ENCODE measurements at regions not wholly inside any gene's neighbourhood (a gene's known extent, or its start where the extent isn't known, plus 50 kb on each side); places are given as distances from the start of the nearest gene placed in this dataset.
"Not testable (repeated sequence)": the region's sequence is repeated elsewhere in the genome, so short reads cannot be mapped to it uniquely, and the experiment has no call there.

DNA sequence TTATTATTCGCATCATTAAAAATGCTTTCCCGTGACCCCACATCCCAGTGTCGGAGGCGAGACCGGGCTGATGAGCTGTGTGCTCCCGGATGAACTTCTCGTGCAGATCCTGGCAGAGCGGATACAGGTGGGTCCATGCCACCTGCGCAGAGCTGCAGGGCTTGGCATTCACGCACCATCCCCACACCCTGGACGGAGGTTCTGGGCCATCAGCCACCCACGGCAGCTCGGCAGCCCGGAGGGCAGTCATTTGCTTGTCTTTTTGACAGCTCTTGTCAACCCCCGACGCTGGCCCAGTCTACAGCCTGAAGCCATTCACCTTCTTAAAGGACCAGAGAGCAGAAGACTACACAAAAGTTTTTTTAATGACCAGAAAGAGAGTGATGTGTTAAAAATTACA, 166.7 kb upstream of the NBPF12 start:
- H3K27ac ChIP-seq; intact Hi-C loops (cut with DNase I; ENCODE audit: low total_unique reads); H3K27me3 ChIP-seq; H3K36me3 ChIP-seq; H3K4me1 ChIP-seq; H3K4me3 ChIP-seq; DNase-seq; H3K9me3 ChIP-seq: not testable (repeated sequence)

DNA sequence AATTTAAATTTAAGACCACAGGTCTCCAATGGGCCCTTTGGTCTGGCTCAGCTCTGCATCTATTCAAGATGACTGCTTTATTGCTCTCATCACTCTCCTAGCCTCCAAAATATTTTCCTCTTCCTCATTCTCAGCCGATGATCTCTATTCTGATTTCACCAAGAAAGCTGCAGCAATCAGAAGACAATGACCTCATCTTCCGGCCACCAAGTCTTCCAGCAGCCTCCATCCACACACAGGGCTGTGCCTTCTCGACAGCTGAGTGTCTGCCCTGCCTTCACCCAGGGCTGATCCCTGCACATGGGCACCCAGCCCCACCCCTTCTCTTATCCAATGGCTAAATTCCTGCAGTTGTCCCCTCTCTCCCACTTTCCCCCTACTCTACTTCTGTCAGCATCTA, 167.1 kb upstream of the NBPF12 start:
- H3K4me3 ChIP-seq; H3K27ac ChIP-seq; H3K4me1 ChIP-seq; H3K27me3 ChIP-seq; H3K36me3 ChIP-seq; H3K9me3 ChIP-seq; DNase-seq; intact Hi-C loops (cut with DNase I; ENCODE audit: low total_unique reads): not testable (repeated sequence)

DNA sequence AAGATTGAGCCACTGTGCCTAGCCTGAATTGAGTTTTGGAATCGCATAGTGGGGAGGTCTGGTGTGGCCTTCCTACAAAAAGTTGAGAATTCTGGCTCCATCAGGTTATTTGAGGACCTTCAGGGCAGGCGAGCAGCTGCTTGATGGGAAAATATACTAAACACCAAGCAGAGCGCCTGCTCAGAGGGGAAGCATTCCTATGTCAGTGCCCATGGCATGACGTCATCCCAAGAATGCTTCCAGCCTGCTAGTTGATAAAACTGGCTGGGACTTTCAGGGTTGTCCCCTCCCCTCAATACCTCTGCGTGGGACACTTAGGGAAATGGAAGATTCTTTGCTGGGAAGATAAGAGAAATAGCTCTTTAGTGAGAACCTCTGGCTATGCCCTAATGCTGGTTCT, 174.9 kb upstream of the NBPF12 start:
- H3K27me3 ChIP-seq; intact Hi-C loops (cut with DNase I; ENCODE audit: low total_unique reads); H3K9me3 ChIP-seq; H3K4me3 ChIP-seq; H3K27ac ChIP-seq; H3K36me3 ChIP-seq; DNase-seq; H3K4me1 ChIP-seq: not testable (repeated sequence)

DNA sequence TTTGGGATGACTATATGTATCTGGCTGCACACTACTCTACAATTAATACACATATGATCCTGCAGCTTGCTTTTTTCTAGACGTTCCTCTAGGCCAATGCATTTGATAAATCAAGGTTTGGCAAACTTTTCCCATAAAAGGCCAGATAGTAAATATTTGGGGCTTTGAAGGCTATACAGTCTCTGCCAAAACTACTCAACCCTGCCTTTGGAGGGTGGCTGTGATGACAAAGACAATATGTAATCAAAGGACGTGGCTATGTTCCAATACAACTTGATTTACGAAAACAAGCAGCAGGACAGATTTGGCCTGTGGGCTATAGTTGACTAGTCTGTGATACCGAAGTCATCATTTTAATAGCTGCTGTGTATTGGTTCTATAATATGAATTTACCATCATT, 181.3 kb upstream of the NBPF12 start:
- H3K27ac ChIP-seq; H3K9me3 ChIP-seq; H3K4me1 ChIP-seq; H3K4me3 ChIP-seq; H3K27me3 ChIP-seq; DNase-seq; H3K36me3 ChIP-seq; intact Hi-C loops (cut with DNase I; ENCODE audit: low total_unique reads): not testable (repeated sequence)

DNA sequence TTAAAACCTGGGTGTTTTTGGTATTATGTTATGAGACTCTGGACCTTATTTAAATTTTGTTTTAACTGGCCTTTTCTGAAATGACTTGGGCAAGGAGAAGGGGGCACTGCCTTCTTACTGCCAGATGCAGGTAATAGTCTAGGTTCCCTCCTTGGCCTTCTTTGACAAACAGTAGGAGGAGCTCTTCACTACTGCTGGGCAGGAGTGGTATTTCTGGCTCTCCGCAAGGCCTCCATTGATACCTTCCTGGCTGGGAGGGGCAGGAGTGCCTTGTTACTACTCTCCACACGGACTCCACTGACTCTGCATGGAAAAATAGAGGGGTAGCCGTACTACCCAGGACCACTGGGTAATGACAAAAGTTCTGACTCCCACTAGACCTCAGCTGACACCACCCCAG, 189.4 kb upstream of the NBPF12 start:
- H3K27me3 ChIP-seq; H3K36me3 ChIP-seq; H3K9me3 ChIP-seq; intact Hi-C loops (cut with DNase I; ENCODE audit: low total_unique reads); H3K4me3 ChIP-seq; H3K4me1 ChIP-seq; H3K27ac ChIP-seq; DNase-seq: not testable (repeated sequence)

DNA sequence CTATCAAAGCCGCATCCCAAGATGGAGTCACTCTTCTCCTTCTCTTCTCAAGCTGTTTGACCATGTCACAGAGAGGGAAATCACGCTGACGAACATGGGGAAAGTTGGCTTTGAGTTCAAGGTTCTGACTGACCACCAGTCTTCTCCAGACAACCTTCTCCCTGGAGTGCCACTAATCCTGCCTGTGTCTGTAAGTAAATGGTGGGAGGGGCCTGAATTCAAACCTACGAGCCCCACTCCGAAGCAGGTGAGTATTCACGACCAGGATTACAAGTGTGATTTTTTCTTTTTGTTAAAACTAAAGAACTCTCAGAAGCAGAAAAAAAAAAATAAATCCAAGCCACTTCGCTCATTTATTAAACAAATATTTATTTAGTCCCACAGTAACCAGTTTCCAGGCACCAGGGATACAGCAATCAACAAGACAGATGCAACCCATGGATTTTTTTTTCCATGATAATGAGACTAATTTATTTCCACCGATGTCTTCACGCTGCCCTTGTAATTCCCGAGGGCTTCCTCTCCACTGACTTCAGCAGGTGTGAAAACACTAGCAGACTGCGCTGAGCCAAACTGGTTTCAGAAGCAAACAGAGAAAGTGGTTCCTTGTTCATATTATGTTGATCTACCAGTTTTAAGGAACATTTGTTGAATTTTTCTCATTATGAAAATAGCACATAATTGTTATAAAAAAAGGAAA, 206.0 kb upstream of the NBPF12 start:
- DNase-seq; H3K9me3 ChIP-seq; intact Hi-C loops (cut with DNase I; ENCODE audit: low total_unique reads); H3K27ac ChIP-seq; H3K27me3 ChIP-seq; H3K4me1 ChIP-seq; H3K4me3 ChIP-seq; H3K36me3 ChIP-seq: not testable (repeated sequence)

DNA sequence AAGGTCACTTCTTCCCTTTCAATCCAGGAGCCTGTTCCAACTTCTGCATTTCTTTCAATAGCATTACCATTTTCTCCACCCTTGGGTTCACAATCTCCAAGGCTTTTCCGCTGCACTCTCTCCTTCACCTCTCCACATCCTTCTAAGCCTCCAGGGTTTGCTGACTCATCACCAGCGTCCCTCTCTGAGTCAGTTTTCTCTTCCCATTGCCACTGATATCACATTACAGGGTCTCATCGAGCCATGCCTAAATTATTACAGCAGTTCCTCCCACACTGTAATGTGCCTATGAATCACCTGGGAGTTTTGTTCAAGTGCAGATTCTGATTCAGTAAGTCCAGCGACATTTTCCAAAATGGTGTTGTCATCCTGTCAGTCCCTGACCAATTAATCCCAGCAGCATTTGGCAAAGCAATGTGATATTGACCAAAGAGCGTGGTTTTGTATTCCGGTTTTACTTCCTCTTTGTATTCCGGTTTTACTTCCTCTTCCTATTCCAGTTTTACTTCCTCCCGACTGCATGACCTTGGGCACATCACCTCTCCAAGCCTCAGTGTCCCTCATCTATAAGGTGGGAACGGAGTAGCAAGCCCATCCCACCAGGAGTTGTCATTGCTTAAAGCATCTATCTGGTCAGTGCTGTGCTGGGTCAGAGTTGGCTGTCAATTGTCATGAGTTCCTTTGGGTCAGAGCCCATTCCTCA, 208.3 kb upstream of the NBPF12 start:
- intact Hi-C loops (cut with DNase I; ENCODE audit: low total_unique reads); H3K27me3 ChIP-seq; H3K4me1 ChIP-seq; H3K27ac ChIP-seq; H3K4me3 ChIP-seq; H3K9me3 ChIP-seq; DNase-seq; H3K36me3 ChIP-seq: not testable (repeated sequence)

DNA sequence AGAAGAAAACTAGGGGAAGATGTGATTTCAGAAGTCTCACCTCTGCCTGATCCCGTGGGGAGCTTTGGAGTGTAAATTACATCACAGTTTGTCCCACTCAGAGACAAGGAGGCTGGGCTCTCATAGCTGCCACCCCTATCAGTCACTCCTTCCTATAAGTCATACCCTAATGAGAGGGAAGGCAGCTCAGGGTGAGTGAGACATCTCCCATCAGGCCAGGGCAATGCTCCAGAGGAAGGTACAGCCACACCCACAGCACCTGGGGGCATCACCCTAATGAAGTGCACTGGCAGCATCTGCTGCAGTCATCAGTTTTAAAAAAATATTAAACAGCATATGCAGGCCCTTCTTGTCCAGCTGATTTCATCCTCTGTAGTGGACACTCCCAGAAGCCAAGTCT, 223.1 kb upstream of the NBPF12 start:
- H3K9me3 ChIP-seq; H3K4me3 ChIP-seq; H3K27ac ChIP-seq; H3K27me3 ChIP-seq; H3K36me3 ChIP-seq; DNase-seq; intact Hi-C loops (cut with DNase I; ENCODE audit: low total_unique reads); H3K4me1 ChIP-seq: not testable (repeated sequence)

DNA sequence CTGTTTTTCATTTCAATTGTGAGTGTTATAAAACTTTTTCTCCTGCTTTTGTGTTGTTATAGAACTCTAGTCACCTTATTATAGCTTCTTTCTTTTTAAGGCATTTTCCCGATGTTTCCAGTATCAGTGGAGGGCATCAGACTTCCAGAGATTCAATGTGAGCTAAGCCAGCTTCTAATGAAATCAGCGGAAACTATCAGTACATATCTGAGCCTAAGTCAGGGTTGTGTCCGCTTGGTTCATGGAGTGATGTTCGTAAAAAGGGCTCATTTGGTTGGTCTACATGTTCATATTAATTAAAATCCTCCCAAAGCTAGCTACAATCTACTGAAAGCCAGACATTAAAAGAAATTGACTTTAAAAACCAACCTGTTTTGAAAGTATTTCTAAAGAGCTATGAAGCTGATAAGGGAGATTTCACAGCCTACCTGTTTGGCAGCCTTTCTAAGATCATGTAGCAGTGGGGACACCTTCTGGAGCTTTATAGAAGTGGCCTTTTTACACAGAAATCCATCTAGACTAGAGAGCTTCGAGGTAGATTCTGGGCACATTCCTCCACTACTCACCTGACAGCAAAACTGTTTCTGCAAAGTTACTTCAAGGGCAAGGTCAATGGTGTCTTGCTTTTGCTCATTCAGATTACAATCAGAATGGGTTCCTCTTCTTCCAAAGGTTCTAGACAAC, 227.1 kb upstream of the NBPF12 start:
- H3K4me1 ChIP-seq; DNase-seq; H3K9me3 ChIP-seq; intact Hi-C loops (cut with DNase I; ENCODE audit: low total_unique reads); H3K4me3 ChIP-seq; H3K27me3 ChIP-seq; H3K27ac ChIP-seq; H3K36me3 ChIP-seq: not testable (repeated sequence)

DNA sequence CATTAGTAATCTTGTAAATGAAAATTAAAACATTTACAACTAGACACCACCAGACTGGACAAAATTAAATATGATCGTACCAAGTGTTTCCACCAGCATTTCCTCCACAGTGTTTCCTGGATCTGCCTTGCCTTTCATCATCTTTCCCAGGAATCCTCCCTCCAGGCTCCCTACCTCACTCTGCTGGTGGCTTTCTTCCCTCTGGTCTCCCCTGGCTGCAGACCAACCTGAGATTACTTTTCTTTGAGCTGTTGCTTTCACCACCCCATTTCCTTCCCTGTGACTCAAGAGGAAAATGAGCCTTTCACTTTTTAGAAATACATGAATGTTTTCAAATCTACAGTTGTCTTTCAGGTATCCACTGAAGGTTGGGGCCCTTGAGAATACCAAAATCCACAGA, 228.8 kb upstream of the NBPF12 start:
- intact Hi-C loops (cut with DNase I; ENCODE audit: low total_unique reads); H3K27me3 ChIP-seq; H3K4me3 ChIP-seq; DNase-seq; H3K27ac ChIP-seq; H3K9me3 ChIP-seq; H3K36me3 ChIP-seq; H3K4me1 ChIP-seq: not testable (repeated sequence)

DNA sequence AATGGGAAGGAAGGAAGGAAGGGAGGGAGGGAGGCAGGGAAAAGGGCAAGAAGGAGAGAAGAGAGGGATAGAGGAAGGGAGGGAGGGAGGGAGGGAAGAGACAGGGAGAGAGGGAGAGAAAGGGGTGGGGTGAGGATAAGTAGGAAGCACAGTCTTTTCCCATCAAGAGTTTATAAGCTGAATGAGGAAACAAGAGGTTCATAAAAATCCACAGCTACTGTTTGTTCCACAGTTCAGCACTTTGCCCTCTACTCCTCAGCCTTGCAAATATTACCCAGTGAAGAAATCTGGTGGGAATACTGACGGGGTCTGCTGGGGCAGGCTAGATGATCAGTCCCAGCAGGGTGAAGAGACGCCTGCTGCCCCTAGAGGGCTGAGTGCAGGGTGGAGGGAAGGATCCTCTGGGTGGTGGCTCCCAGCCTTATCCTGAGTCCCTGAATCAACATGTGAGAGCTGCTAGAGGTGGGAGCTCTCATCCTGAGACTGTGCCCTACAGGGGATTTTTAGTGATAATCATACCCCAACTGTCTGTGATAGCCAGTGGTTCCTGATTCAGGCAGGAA, 233.9 kb upstream of the NBPF12 start:
- H3K4me1 ChIP-seq; intact Hi-C loops (cut with DNase I; ENCODE audit: low total_unique reads); H3K9me3 ChIP-seq; H3K27me3 ChIP-seq; H3K4me3 ChIP-seq; DNase-seq; H3K27ac ChIP-seq; H3K36me3 ChIP-seq: not testable (repeated sequence)

DNA sequence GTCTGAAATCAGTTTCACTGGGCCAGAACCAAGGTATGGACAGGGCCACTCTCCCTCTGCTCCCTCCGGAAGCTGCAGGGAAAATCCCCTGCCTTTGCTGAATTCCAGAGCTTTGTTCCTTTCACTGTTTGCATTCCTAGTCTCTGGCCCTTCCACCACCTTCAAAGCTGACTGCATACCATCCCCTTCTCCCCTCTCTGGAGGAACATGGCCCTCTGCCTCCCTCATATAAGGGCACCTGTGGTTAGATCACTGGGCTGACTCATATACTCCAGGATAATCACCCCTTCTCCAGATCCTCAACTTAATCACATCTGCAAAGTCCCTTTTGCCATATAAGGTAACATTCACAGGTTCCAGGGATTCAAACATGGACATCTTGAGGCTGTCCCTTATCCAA, 236.8 kb upstream of the NBPF12 start:
- H3K27me3 ChIP-seq; H3K9me3 ChIP-seq; DNase-seq; H3K4me3 ChIP-seq; intact Hi-C loops (cut with DNase I; ENCODE audit: low total_unique reads); H3K4me1 ChIP-seq; H3K36me3 ChIP-seq; H3K27ac ChIP-seq: not testable (repeated sequence)

DNA sequence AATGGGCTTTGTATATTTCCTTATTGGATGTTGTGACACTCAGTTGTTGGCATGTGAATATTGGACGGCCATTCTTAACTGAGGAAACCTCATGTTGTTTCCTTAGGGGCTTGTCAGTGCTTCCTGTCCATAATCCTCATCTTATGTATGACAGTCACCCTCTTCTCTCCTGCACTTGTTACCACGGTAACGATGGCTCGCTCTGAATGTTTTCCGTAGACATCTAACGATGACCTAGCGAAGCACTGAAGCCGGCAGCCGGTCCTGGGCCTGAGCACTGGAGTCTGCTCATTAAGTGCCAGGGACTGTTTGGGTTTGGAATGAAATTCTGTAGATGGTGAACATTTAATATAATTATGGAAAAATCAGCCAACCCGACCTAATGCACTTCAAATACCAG, 242.7 kb upstream of the NBPF12 start:
- H3K4me3 ChIP-seq; intact Hi-C loops (cut with DNase I; ENCODE audit: low total_unique reads); H3K27ac ChIP-seq; H3K27me3 ChIP-seq; H3K36me3 ChIP-seq; DNase-seq; H3K9me3 ChIP-seq; H3K4me1 ChIP-seq: not testable (repeated sequence)

DNA sequence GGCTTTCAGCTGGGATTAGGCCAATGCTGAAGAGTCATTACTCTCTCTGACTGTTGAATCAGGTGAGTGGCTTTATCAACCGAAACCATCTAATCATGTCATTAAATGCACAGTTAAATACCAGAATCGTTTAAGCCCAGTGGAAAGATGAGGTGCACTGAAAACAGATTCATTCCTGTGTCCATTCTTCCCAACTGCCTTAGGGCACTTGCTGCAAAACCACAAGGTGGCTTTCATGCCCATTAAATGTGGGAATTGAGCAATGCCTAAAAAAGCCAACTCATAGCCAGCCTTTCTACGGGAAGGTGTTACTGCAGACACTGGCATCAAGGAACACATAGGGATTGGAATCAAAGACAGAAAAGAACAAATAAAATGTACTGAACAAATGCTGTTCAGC, 246.3 kb upstream of the NBPF12 start:
- DNase-seq; H3K4me1 ChIP-seq; H3K4me3 ChIP-seq; H3K27ac ChIP-seq; H3K27me3 ChIP-seq; intact Hi-C loops (cut with DNase I; ENCODE audit: low total_unique reads); H3K36me3 ChIP-seq; H3K9me3 ChIP-seq: not testable (repeated sequence)
